Calu3 (cell line): ENCODE measurements at regions not wholly inside any gene's neighbourhood (a gene's known extent, or its start where the extent isn't known, plus 50 kb on each side); places are given as distances from the start of the nearest gene placed in this dataset.

Experiments
- BruUV-seq: library from RNA; stranded (reverse); fragments of 400-500 nt; replicated peaks from 2 replicates; lab custom pipeline; 2021; lab: Mats Ljungman, UMichigan
- CTCF ChIA-PET: fragments of 300-600 bp; sonication (Branson Sonifier 250); formaldehyde crosslinking; loops from one replicate; lab custom pipeline; 2022; ENCODE audit warnings: antibody characterized with exemption; lab: Charles Lee
- DNase-seq: peaks from one replicate; pipeline ENCODE4 v3.0.0; 2022
- H3K27ac Mint-ChIP-seq: one replicate; pipeline ENCODE4 v1.8.0; 2022; ENCODE audit warnings: mixed read lengths; ENCODE audit not compliant: unreplicated experiment
- H3K27me3 Mint-ChIP-seq: one replicate; pipeline ENCODE4 v1.8.0; 2022; ENCODE audit warnings: mixed read lengths; ENCODE audit not compliant: unreplicated experiment
- H3K36me3 Mint-ChIP-seq: one replicate; pipeline ENCODE4 v1.8.0; 2022; ENCODE audit warnings: mild to moderate bottlenecking, moderate library complexity, mixed read lengths; ENCODE audit not compliant: insufficient read depth, unreplicated experiment
- H3K4me1 Mint-ChIP-seq: one replicate; pipeline ENCODE4 v1.8.0; 2022; ENCODE audit warnings: mild to moderate bottlenecking, low read depth, mixed read lengths; ENCODE audit not compliant: unreplicated experiment
- H3K4me3 Mint-ChIP-seq: one replicate; pipeline ENCODE4 v1.8.0; 2022; ENCODE audit warnings: mild to moderate bottlenecking, low read depth, moderate library complexity, mixed read lengths; ENCODE audit not compliant: unreplicated experiment
- H3K9me3 Mint-ChIP-seq: one replicate; pipeline ENCODE4 v1.8.0; 2022; ENCODE audit warnings: low read depth, mixed read lengths; ENCODE audit not compliant: unreplicated experiment
- CTCF ChIP-seq: fragments of 200-600 bp; IDR thresholded peaks from one replicate; pipeline ENCODE4 v1.8.0; 2022; ENCODE audit warnings: antibody characterized with exemption; ENCODE audit not compliant: unreplicated experiment
- intact Hi-C: fragments of 100-400 bp; cut with micrococcal nuclease; formaldehyde crosslinking; loops from one replicate; pipeline ENCODE4 v1.10.0; 2022; ENCODE audit not compliant: unreplicated experiment

GRCh38 chr12:91990525-91990924 lies 155.1 kb downstream of the BTG1 start:
- Mint-ChIP-seq H3K27ac (no peak overlapping the region), H3K9me3 (no peaks in the 10 kb centered on the region), H3K36me3 (no peaks in the 10 kb centered on the region), H3K27me3 (no peaks in the 10 kb centered on the region), H3K4me1 (peaks cover 8% of the 10 kb centered on the region), H3K4me3 (no peak overlapping the region)
- BruUV-seq, result no TSS peak
- DNase-seq, result no peak
- no peak for TF ChIP-seq CTCF
- CTCF ChIA-PET, result no interaction called here
- intact Hi-C loops, result loop anchor here (10.0 kb wide), 1 partner anchor 176 kb away; no protein-coding TSS in a partner anchor

GRCh38 chr12:91989143-91989542 lies 156.5 kb downstream of the BTG1 start:
- CTCF ChIA-PET, result no interaction called here
- Mint-ChIP-seq H3K36me3 (no peaks in the 10 kb centered on the region), H3K4me3 (no peak overlapping the region), H3K9me3 (no peaks in the 10 kb centered on the region), H3K27me3 (no peaks in the 10 kb centered on the region), H3K27ac (no peak overlapping the region), H3K4me1 (peaks cover 21% of the 10 kb centered on the region)
- no peak for TF ChIP-seq CTCF
- intact Hi-C loops, result no loop called here
- DNase-seq, result no peak
- no TSS peak for BruUV-seq

- peaks cover 23% of the 10 kb centered on the region for H3K4me1 Mint-ChIP-seq
- no peaks in the 10 kb centered on the region for H3K9me3 Mint-ChIP-seq
- no TSS peak for BruUV-seq
- TF ChIP-seq CTCF, result no peak
- no peaks in the 10 kb centered on the region for H3K27me3 Mint-ChIP-seq
- intact Hi-C loops, result no loop called here
- CTCF ChIA-PET, result no interaction called here
- DNase-seq, result no peak
- H3K27ac Mint-ChIP-seq, result no peak overlapping the region
- H3K36me3 Mint-ChIP-seq, result no peaks in the 10 kb centered on the region
- no peak overlapping the region for H3K4me3 Mint-ChIP-seq
These were observed 157.3 kb downstream of the BTG1 start for GRCh38 chr12:91988086-91988923.

GRCh38 chr12:91986084-91986483 lies 159.6 kb downstream of the BTG1 start:
- Mint-ChIP-seq H3K4me3 (no peak overlapping the region), H3K27ac (no peak overlapping the region), H3K36me3 (no peaks in the 10 kb centered on the region), H3K27me3 (no peaks in the 10 kb centered on the region), H3K9me3 (peaks cover 2% of the 10 kb centered on the region), H3K4me1 (peaks cover 23% of the 10 kb centered on the region)
- no peak for DNase-seq
- no TSS peak for BruUV-seq
- TF ChIP-seq CTCF, result no peak
- CTCF ChIA-PET, result interaction anchor here (0.6 kb wide), 1 partner anchor 290 kb away, joined by 3 read pairs; no protein-coding TSS in a partner anchor
- intact Hi-C loops, result no loop called here
